ENCODE measurements at regions not wholly inside any gene's neighbourhood (a gene's known extent, or its start where the extent isn't known, plus 50 kb on each side); places are given as distances from the start of the nearest gene placed in this dataset.

GRCh38 chr11:29634744-29635143 lies 382.1 kb downstream of the KCNA4 start:
- TF ChIP-seq, protein P1, sequence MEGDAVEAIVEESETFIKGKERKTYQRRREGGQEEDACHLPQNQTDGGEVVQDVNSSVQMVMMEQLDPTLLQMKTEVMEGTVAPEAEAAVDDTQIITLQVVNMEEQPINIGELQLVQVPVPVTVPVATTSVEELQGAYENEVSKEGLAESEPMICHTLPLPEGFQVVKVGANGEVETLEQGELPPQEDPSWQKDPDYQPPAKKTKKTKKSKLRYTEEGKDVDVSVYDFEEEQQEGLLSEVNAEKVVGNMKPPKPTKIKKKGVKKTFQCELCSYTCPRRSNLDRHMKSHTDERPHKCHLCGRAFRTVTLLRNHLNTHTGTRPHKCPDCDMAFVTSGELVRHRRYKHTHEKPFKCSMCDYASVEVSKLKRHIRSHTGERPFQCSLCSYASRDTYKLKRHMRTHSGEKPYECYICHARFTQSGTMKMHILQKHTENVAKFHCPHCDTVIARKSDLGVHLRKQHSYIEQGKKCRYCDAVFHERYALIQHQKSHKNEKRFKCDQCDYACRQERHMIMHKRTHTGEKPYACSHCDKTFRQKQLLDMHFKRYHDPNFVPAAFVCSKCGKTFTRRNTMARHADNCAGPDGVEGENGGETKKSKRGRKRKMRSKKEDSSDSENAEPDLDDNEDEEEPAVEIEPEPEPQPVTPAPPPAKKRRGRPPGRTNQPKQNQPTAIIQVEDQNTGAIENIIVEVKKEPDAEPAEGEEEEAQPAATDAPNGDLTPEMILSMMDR (IDR thresholded peaks at IDR 0.05; ENCODE audit: insufficient read depth, low read depth, low read length) = no peak
- TF ChIP-seq EZH2 (IDR thresholded peaks at IDR 0.05; ENCODE audit: insufficient read depth, low read length) = no peak
